PC-9 (cell line): ENCODE measurements at regions not wholly inside any gene's neighbourhood (a gene's known extent, or its start where the extent isn't known, plus 50 kb on each side); places are given as distances from the start of the nearest gene placed in this dataset.

Source experiments
- EZH2 ChIP-seq: fragments of 200-600 bp; sonication (generic); IDR thresholded peaks from 2 replicates; pipeline ENCODE4 v1.8.0; 2017; ENCODE audit warnings: antibody characterized with exemption, low read depth
- TF ChIP-seq, protein P1 (sequence below): fragments of 200-600 bp; sonication (generic); conservative IDR thresholded peaks from 2 replicates; pipeline ENCODE4 v1.6.1; 2017; ENCODE audit warnings: mixed run types, antibody characterized with exemption, mild to moderate bottlenecking, moderate library complexity

DNA sequence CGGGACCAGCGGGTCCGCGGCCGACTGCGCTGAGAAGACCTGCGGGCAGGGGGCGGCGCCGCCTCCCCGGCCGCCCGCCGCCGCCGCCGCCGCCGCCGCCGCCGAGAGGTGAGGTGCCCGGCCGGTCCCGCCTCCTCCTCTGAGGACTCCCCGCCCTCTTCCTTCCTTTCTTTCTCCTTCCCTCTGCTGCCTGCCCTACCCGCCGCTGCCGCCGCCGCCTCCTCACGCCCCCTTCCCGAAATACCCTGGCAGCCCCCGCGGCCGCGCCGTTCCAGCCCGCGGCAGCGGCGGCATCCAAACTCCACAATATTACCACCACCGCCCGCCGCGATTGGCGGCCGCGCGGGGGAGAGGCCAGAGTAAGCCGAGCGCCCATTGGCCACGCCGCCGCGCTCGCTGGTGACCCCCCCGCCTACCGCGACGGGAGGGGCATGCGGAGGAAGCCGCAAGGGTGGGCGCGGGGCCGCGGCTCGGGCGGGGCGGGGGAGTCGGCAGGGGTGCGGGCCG is 61.8 kb upstream of the ANKRD28 start:
- TF ChIP-seq, protein P1, sequence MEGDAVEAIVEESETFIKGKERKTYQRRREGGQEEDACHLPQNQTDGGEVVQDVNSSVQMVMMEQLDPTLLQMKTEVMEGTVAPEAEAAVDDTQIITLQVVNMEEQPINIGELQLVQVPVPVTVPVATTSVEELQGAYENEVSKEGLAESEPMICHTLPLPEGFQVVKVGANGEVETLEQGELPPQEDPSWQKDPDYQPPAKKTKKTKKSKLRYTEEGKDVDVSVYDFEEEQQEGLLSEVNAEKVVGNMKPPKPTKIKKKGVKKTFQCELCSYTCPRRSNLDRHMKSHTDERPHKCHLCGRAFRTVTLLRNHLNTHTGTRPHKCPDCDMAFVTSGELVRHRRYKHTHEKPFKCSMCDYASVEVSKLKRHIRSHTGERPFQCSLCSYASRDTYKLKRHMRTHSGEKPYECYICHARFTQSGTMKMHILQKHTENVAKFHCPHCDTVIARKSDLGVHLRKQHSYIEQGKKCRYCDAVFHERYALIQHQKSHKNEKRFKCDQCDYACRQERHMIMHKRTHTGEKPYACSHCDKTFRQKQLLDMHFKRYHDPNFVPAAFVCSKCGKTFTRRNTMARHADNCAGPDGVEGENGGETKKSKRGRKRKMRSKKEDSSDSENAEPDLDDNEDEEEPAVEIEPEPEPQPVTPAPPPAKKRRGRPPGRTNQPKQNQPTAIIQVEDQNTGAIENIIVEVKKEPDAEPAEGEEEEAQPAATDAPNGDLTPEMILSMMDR, result no peak
- TF ChIP-seq EZH2, result no peak
